Neural cell (in vitro differentiated cells): ENCODE measurements at regions not wholly inside any gene's neighbourhood (a gene's known extent, or its start where the extent isn't known, plus 50 kb on each side); places are given as distances from the start of the nearest gene placed in this dataset.

Experiments used
- H2AFZ ChIP-seq: fragments of 200-600, 300-800 bp; sonication (generic), shearing (Covaris generic); 2 replicates; pipeline ENCODE4 v1.6.0; 2014; ENCODE audit warnings: low read depth, mild to moderate bottlenecking, antibody characterized with exemption, low read length, moderate library complexity
- H3F3A ChIP-seq: fragments of 200-600 bp; shearing (Covaris generic); 2 replicates; pipeline ENCODE4 v1.6.1; 2016; ENCODE audit warnings: mild to moderate bottlenecking, moderate library complexity, mixed read lengths, antibody characterized with exemption, low read length; ENCODE audit not compliant: insufficient read depth, poor library complexity, severe bottlenecking
- H3K27ac ChIP-seq: fragments of 200-600, 300-800 bp; sonication (generic), shearing (Covaris generic); 2 replicates; pipeline ENCODE4 v1.5.1; 2014; ENCODE audit warnings: mild to moderate bottlenecking, low read length, moderate library complexity
- H3K27me3 ChIP-seq: fragments of 300-800, 200-600 bp; sonication (generic), shearing (Covaris generic); 2 replicates; pipeline ENCODE4 v1.6.0; 2014; ENCODE audit warnings: mild to moderate bottlenecking, low read depth, low read length, moderate library complexity; ENCODE audit not compliant: insufficient read depth
- H3K36me3 ChIP-seq: fragments of 300-800, 200-600 bp; sonication (generic), shearing (Covaris generic); 2 replicates; pipeline ENCODE4 v1.5.1; 2014; ENCODE audit warnings: mild to moderate bottlenecking, antibody characterized with exemption, low read length, moderate library complexity; ENCODE audit not compliant: insufficient read depth
- H3K4me2 ChIP-seq: fragments of 300-800, 200-600 bp; sonication (generic), shearing (Covaris generic); 2 replicates; pipeline ENCODE4 v1.6.0; 2014; ENCODE audit warnings: mild to moderate bottlenecking, low read length
- H3K4me3 ChIP-seq: fragments of 300-800, 200-600 bp; sonication (generic), shearing (Covaris generic); 2 replicates; pipeline ENCODE4 v1.5.1; 2014; ENCODE audit warnings: mild to moderate bottlenecking, low read length, moderate library complexity
- H3K79me2 ChIP-seq: fragments of 200-600 bp; shearing (Covaris generic); replicated peaks from 2 replicates; pipeline ENCODE4 v1.6.0; 2014; ENCODE audit warnings: mild to moderate bottlenecking, low read length, moderate library complexity; ENCODE audit not compliant: insufficient read depth
- H3K9ac ChIP-seq: fragments of 300-800, 200-600 bp; sonication (generic), shearing (Covaris generic); 2 replicates; pipeline ENCODE4 v1.6.1; 2016; ENCODE audit warnings: mild to moderate bottlenecking, low read length, mixed read lengths
- H3K9me2 ChIP-seq: fragments of 200-600 bp; shearing (Covaris generic); 2 replicates; pipeline ENCODE4 v1.6.1; 2016; ENCODE audit warnings: mild to moderate bottlenecking, low read length, mixed read lengths; ENCODE audit not compliant: insufficient read depth
- H3K9me3 ChIP-seq: fragments of 200-600, 300-800 bp; sonication (generic), shearing (Covaris generic); 2 replicates; pipeline ENCODE4 v1.6.1; 2016; ENCODE audit warnings: mild to moderate bottlenecking, mixed run types, low read length, moderate library complexity, mixed read lengths
- H4K20me1 ChIP-seq: fragments of 200-600 bp; shearing (Covaris generic); 2 replicates; pipeline ENCODE4 v1.6.1; 2016; ENCODE audit warnings: mild to moderate bottlenecking, mixed run types; ENCODE audit not compliant: insufficient read depth
- EP300 ChIP-seq: fragments of 450-650 bp; conservative IDR thresholded peaks from 2 replicates; pipeline ENCODE4 v1.6.1; 2014; ENCODE audit warnings: antibody characterized with exemption, mild to moderate bottlenecking, moderate library complexity; ENCODE audit not compliant: poor library complexity, severe bottlenecking
- EZH2 ChIP-seq: fragments of 200-600, 300-800 bp; shearing (Covaris generic), sonication (generic); IDR thresholded peaks from 2 replicates; pipeline ENCODE4 v1.6.1; 2014; ENCODE audit warnings: antibody characterized with exemption, low read length, borderline replicate concordance, mild to moderate bottlenecking; ENCODE audit not compliant: insufficient read depth, poor library complexity, severe bottlenecking
- MXI1 ChIP-seq: fragments of 450-650 bp; conservative IDR thresholded peaks from 2 replicates; pipeline ENCODE4 v1.6.1; 2014; ENCODE audit warnings: antibody characterized with exemption, mild to moderate bottlenecking; ENCODE audit not compliant: poor library complexity, severe bottlenecking
- POLR2AphosphoS5 ChIP-seq: IDR thresholded peaks from 2 replicates; pipeline ENCODE4 v1.6.1; 2012
- RAD21 ChIP-seq: fragments of 450-650 bp; conservative IDR thresholded peaks from 2 replicates; pipeline ENCODE4 v1.6.1; 2014; ENCODE audit warnings: antibody characterized with exemption, mild to moderate bottlenecking, moderate library complexity
- SMC3 ChIP-seq: fragments of 450-650 bp; conservative IDR thresholded peaks from 2 replicates; pipeline ENCODE4 v1.6.1; 2014; ENCODE audit warnings: antibody characterized with exemption, mild to moderate bottlenecking, moderate library complexity; ENCODE audit not compliant: poor library complexity
- TAF1 ChIP-seq: IDR thresholded peaks from 2 replicates; pipeline ENCODE4 v1.6.1; 2012; ENCODE audit warnings: low read depth
- TF ChIP-seq, protein P1 (sequence below): IDR thresholded peaks from 2 replicates; pipeline ENCODE4 v1.6.1; 2012; ENCODE audit warnings: borderline replicate concordance
- TF ChIP-seq, protein P2 (sequence below): fragments of 450-650 bp; IDR thresholded peaks from 2 replicates; pipeline ENCODE4 v1.5.1; 2014; ENCODE audit warnings: antibody characterized with exemption, mild to moderate bottlenecking, moderate library complexity; ENCODE audit not compliant: poor library complexity, severe bottlenecking

- Histone ChIP-seq H3K79me2 (no peaks in the 10 kb centered on the region), H3F3A (no peaks in the 10 kb centered on the region), H3K9me3 (no peaks in the 10 kb centered on the region), H3K9me2 (no peaks in the 10 kb centered on the region), H3K4me2 (no peak overlapping the region), H3K27me3 (no peaks in the 10 kb centered on the region), H3K36me3 (no peaks in the 10 kb centered on the region), H2AFZ (no peak overlapping the region), H4K20me1 (no peaks in the 10 kb centered on the region), H3K27ac (no peak overlapping the region), H3K4me3 (no peak overlapping the region), H3K9ac (no peak overlapping the region)
- TF ChIP-seq EP300 (no peak), MXI1 (no peak), RAD21 (no peak), EZH2 (no peak), SMC3 (no peak), TAF1 (no peak), POLR2AphosphoS5 (no peak)
- TF ChIP-seq, protein P1, sequence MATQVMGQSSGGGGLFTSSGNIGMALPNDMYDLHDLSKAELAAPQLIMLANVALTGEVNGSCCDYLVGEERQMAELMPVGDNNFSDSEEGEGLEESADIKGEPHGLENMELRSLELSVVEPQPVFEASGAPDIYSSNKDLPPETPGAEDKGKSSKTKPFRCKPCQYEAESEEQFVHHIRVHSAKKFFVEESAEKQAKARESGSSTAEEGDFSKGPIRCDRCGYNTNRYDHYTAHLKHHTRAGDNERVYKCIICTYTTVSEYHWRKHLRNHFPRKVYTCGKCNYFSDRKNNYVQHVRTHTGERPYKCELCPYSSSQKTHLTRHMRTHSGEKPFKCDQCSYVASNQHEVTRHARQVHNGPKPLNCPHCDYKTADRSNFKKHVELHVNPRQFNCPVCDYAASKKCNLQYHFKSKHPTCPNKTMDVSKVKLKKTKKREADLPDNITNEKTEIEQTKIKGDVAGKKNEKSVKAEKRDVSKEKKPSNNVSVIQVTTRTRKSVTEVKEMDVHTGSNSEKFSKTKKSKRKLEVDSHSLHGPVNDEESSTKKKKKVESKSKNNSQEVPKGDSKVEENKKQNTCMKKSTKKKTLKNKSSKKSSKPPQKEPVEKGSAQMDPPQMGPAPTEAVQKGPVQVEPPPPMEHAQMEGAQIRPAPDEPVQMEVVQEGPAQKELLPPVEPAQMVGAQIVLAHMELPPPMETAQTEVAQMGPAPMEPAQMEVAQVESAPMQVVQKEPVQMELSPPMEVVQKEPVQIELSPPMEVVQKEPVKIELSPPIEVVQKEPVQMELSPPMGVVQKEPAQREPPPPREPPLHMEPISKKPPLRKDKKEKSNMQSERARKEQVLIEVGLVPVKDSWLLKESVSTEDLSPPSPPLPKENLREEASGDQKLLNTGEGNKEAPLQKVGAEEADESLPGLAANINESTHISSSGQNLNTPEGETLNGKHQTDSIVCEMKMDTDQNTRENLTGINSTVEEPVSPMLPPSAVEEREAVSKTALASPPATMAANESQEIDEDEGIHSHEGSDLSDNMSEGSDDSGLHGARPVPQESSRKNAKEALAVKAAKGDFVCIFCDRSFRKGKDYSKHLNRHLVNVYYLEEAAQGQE, result no peak
- TF ChIP-seq, protein P2, sequence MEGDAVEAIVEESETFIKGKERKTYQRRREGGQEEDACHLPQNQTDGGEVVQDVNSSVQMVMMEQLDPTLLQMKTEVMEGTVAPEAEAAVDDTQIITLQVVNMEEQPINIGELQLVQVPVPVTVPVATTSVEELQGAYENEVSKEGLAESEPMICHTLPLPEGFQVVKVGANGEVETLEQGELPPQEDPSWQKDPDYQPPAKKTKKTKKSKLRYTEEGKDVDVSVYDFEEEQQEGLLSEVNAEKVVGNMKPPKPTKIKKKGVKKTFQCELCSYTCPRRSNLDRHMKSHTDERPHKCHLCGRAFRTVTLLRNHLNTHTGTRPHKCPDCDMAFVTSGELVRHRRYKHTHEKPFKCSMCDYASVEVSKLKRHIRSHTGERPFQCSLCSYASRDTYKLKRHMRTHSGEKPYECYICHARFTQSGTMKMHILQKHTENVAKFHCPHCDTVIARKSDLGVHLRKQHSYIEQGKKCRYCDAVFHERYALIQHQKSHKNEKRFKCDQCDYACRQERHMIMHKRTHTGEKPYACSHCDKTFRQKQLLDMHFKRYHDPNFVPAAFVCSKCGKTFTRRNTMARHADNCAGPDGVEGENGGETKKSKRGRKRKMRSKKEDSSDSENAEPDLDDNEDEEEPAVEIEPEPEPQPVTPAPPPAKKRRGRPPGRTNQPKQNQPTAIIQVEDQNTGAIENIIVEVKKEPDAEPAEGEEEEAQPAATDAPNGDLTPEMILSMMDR, result no peak
Measured at GRCh38 chr2:145226901-145227300, 707.0 kb upstream of the ZEB2 start.

DNA sequence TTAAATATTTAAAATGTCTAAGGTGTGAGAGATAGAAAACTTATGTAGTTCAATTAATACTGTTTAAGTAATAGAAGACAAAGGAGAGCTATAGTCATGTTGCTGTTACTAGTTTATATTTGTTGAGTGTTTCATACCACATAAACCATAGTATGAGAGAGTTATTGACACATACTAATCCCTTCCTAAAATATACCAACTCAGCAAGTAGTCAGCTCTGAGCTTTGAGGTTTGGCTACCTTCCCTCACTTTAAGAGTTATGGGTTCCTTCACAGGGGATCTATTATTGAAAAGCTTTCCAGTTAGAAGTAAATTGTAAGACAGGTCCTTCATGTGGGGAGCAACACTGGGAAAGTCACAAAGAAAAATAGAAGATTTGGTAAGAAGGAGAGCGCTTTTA, 701.6 kb upstream of the ZEB2 start:
- H3K36me3 ChIP-seq, result no peaks in the 10 kb centered on the region
- H3K4me2 ChIP-seq, result no peak overlapping the region
- no peaks in the 10 kb centered on the region for H3K9me2 ChIP-seq
- TF ChIP-seq, protein P1, result no peak
- TF ChIP-seq, protein P2, result no peak
- TF ChIP-seq EP300 (no peak), POLR2AphosphoS5 (no peak), RAD21 (no peak)
- no peaks in the 10 kb centered on the region for H4K20me1 ChIP-seq
- H3K4me3 ChIP-seq, result no peak overlapping the region
- H3K79me2 ChIP-seq, result no peaks in the 10 kb centered on the region
- no peak overlapping the region for H2AFZ ChIP-seq
- H3K9me3 ChIP-seq, result no peaks in the 10 kb centered on the region
- no peaks in the 10 kb centered on the region for H3F3A ChIP-seq
- no peak overlapping the region for H3K9ac ChIP-seq
- H3K27me3 ChIP-seq, result no peaks in the 10 kb centered on the region
- H3K27ac ChIP-seq, result no peak overlapping the region
